HEK293 (cell line): ENCODE measurements at regions not wholly inside any gene's neighbourhood (a gene's known extent, or its start where the extent isn't known, plus 50 kb on each side); places are given as distances from the start of the nearest gene placed in this dataset.
"Not testable (repeated sequence)": the region's sequence is repeated elsewhere in the genome, so short reads cannot be mapped to it uniquely, and the experiment has no call there.

Source experiments
- CTCF ChIA-PET: fragments of 350-600 bp; formaldehyde crosslinking; extraction: SDS; loops from one replicate; lab custom pipeline; 2021; ENCODE audit warnings: antibody characterized with exemption; lab: Yijun Ruan, JAX
- POLR2A ChIA-PET: fragments of 300-600 bp; formaldehyde crosslinking; extraction: SDS; loops from one replicate; lab custom pipeline; 2020; ENCODE audit warnings: antibody characterized with exemption, inconsistent platforms; lab: Yijun Ruan, JAX
- H3K27ac ChIP-seq: fragments of 200-500 bp; sonication (Bioruptor generic); 2 replicates; pipeline ENCODE4 v1.5.1; 2014; ENCODE audit warnings: low read depth, low read length, control low read depth, inconsistent platforms; ENCODE audit errors: extremely low read depth
- H3K36me3 ChIP-seq, 2 experiments: fragments of 200-500 bp in 1 of 2; sonication (Bioruptor generic) in 1 of 2; 1 replicate in 1 of 2; 2 replicates in 1 of 2; pipeline ENCODE4 v1.5.1; 2014 to 2017; ENCODE audit warnings: inconsistent platforms in 2 of 2, low read length in 2 of 2; ENCODE audit not compliant: control insufficient read depth in 2 of 2, insufficient read depth in 1 of 2
- H3K4me1 ChIP-seq: fragments of 200-500 bp; sonication (Bioruptor generic); 2 replicates; pipeline ENCODE4 v1.5.1; 2014; ENCODE audit warnings: mild to moderate bottlenecking, low read length, inconsistent platforms; ENCODE audit not compliant: control insufficient read depth, insufficient read depth
- H3K4me3 ChIP-seq: 2 replicates; pipeline ENCODE4 v1.5.1; 2011; ENCODE audit warnings: low read depth, mild to moderate bottlenecking, control low read depth, low read length, moderate library complexity
- H3K9me3 ChIP-seq: fragments of 200-500 bp; sonication (Bioruptor generic); 2 replicates; pipeline ENCODE4 v1.5.1; 2014; ENCODE audit warnings: low read depth, low read length, inconsistent platforms; ENCODE audit not compliant: control insufficient read depth, insufficient read depth
- SP7 ChIP-seq: fragments of 450-650 bp; formaldehyde crosslinking; IDR thresholded peaks from 2 replicates; pipeline ENCODE4 v1.5.1; 2016; ENCODE audit warnings: missing biosample characterization, missing genetic modification characterization
- ZNF350 ChIP-seq: fragments of 450-650 bp; formaldehyde crosslinking; IDR thresholded peaks from 2 replicates; pipeline ENCODE4 v1.5.0; 2017; ENCODE audit warnings: missing biosample characterization, mild to moderate bottlenecking, missing genetic modification characterization
- ZNF354C ChIP-seq: fragments of 450-650 bp; formaldehyde crosslinking; IDR thresholded peaks from 2 replicates; pipeline ENCODE4 v1.5.1; 2016; ENCODE audit warnings: missing biosample characterization, missing genetic modification characterization, low read depth, borderline replicate concordance
- ZNF48 ChIP-seq: fragments of 450-650 bp; formaldehyde crosslinking; IDR thresholded peaks from 2 replicates; pipeline ENCODE4 v1.5.1; 2016; ENCODE audit warnings: missing biosample characterization, missing genetic modification characterization
- ZNF548 ChIP-seq: fragments of 450-650 bp; formaldehyde crosslinking; IDR thresholded peaks from 2 replicates; pipeline ENCODE4 v1.5.1; 2016; ENCODE audit warnings: missing biosample characterization, missing genetic modification characterization
- ZNF558 ChIP-seq: fragments of 450-650 bp; formaldehyde crosslinking; IDR thresholded peaks from 2 replicates; pipeline ENCODE4 v1.5.1; 2016; ENCODE audit warnings: missing biosample characterization, missing genetic modification characterization
- ZNF596 ChIP-seq: fragments of 450-650 bp; IDR thresholded peaks from 2 replicates; pipeline ENCODE4 v1.5.0; 2018; ENCODE audit warnings: missing biosample characterization, mild to moderate bottlenecking, missing genetic modification characterization, moderate library complexity
- ZNF629 ChIP-seq: fragments of 450-650 bp; formaldehyde crosslinking; IDR thresholded peaks from 2 replicates; pipeline ENCODE4 v1.5.1; 2017; ENCODE audit warnings: missing biosample characterization, missing genetic modification characterization
- ZNF768 ChIP-seq: fragments of 450-650 bp; formaldehyde crosslinking; IDR thresholded peaks from 2 replicates; pipeline ENCODE4 v1.5.1; 2018; ENCODE audit warnings: missing biosample characterization, mild to moderate bottlenecking, missing genetic modification characterization
- ZNF776 ChIP-seq: fragments of 450-650 bp; formaldehyde crosslinking; IDR thresholded peaks from 2 replicates; pipeline ENCODE4 v1.5.0; 2017; ENCODE audit warnings: missing biosample characterization, missing genetic modification characterization, borderline replicate concordance
- ZNF843 ChIP-seq: fragments of 450-650 bp; formaldehyde crosslinking; IDR thresholded peaks from 2 replicates; pipeline ENCODE4 v1.5.1; 2016; ENCODE audit warnings: missing biosample characterization, missing genetic modification characterization
- TF ChIP-seq, protein P1 (sequence below): fragments of 450-650 bp; formaldehyde crosslinking; IDR thresholded peaks from 2 replicates; pipeline ENCODE4 v1.5.1; 2016; ENCODE audit warnings: missing biosample characterization, missing genetic modification characterization
- TF ChIP-seq, protein P2 (sequence below): fragments of 450-650 bp; formaldehyde crosslinking; IDR thresholded peaks from 2 replicates; pipeline ENCODE4 v1.5.1; 2016; ENCODE audit warnings: missing biosample characterization, missing genetic modification characterization

DNA sequence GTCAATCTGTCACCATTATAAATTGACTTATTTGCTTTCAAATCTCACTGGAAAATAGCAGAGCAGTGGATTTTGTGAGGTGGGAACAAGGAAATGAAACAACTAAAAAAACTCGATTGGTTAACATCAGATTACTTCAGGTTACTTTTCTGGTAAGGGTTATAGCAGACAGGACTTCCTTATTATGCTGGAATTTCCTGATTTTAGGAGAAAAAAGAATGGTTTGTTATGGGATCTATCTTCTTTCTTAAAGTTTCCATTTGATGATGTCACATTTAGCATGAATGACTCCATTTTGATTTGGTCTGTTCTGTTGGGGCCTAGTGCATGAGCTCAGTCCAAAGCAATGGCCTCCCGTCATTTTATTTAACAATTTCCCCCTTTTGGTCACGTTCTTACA lies 210.6 kb downstream of the KCNJ2 start:
- TF ChIP-seq ZNF548 (no peak), ZNF354C (tag by site-specific recombination) (no peak), ZNF776 (tag by site-specific recombination) (no peak), ZNF350 (no peak), ZNF558 (tag by site-specific recombination) (no peak), ZNF843 (tag by site-specific recombination) (no peak)
- TF ChIP-seq, protein P1, sequence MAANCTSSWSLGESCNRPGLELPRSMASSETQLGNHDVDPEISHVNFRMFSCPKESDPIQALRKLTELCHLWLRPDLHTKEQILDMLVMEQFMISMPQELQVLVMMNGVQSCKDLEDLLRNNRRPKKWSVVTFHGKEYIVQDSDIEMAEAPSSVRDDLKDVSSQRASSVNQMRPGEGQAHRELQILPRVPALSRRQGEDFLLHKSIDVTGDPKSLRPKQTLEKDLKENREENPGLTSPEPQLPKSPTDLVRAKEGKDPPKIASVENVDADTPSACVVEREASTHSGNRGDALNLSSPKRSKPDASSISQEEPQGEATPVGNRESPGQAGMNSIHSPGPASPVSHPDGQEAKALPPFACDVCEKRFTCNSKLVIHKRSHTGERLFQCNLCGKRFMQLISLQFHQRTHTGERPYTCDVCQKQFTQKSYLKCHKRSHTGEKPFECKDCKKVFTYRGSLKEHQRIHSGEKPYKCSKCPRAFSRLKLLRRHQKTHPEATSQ (tag by site-specific recombination), result no peak
- TF ChIP-seq, all 188 proteins: peak for 0
- POLR2A ChIA-PET, result no interaction called here
- Histone ChIP-seq H3K36me3 (no peaks in the 10 kb centered on the region), H3K4me1 (0 out of 2 replicates have a peak, but pooled peaks cover 2% of the 10 kb centered on the region), H3K27ac (no peak overlapping the region), H3K9me3 (no peaks in the 10 kb centered on the region), H3K4me3 (no peak overlapping the region)
- CTCF ChIA-PET, result no interaction called here

GRCh38 chr17:70381916-70382315 lies 212.6 kb downstream of the KCNJ2 start:
- H3K36me3 ChIP-seq, CTCF ChIA-PET, POLR2A ChIA-PET, H3K4me1 ChIP-seq, H3K27ac ChIP-seq, H3K4me3 ChIP-seq, H3K9me3 ChIP-seq: not testable (repeated sequence)

DNA sequence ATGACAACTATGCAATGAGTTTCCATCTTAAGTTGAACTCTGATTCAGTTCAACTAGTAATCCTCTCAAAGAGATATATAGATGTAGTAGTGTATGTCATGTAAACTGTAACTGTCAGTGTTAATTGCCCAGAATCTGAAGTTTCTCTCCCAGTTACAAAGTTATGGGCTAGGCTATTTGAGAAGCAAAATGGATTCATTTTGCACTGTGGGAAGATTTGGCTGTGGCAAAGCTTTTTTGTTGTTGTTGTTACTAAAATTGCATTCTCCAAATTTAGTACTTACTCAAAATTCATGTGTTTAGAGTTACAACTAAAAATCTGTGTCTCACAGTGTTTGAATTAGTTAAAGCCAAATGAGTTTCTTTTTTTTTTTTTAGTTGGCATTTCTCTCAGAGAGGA lies 219.0 kb downstream of the KCNJ2 start:
- TF ChIP-seq ZNF596 (tag by site-specific recombination) (no peak), ZNF768 (tag by site-specific recombination) (no peak), ZNF629 (no peak), SP7 (tag by site-specific recombination) (no peak), ZNF48 (tag by site-specific recombination) (no peak)
- TF ChIP-seq, protein P2, sequence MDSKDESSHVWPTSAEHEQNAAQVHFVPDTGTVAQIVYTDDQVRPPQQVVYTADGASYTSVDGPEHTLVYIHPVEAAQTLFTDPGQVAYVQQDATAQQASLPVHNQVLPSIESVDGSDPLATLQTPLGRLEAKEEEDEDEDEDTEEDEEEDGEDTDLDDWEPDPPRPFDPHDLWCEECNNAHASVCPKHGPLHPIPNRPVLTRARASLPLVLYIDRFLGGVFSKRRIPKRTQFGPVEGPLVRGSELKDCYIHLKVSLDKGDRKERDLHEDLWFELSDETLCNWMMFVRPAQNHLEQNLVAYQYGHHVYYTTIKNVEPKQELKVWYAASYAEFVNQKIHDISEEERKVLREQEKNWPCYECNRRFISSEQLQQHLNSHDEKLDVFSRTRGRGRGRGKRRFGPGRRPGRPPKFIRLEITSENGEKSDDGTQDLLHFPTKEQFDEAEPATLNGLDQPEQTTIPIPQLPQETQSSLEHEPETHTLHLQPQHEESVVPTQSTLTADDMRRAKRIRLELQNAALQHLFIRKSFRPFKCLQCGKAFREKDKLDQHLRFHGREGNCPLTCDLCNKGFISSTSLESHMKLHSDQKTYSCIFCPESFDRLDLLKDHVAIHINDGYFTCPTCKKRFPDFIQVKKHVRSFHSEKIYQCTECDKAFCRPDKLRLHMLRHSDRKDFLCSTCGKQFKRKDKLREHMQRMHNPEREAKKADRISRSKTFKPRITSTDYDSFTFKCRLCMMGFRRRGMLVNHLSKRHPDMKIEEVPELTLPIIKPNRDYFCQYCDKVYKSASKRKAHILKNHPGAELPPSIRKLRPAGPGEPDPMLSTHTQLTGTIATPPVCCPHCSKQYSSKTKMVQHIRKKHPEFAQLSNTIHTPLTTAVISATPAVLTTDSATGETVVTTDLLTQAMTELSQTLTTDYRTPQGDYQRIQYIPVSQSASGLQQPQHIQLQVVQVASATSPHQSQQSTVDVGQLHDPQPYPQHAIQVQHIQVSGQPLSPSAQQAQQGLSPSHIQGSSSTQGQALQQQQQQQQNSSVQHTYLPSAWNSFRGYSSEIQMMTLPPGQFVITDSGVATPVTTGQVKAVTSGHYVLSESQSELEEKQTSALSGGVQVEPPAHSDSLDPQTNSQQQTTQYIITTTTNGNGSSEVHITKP, result no peak
- no peak overlapping the region for H3K4me3 ChIP-seq
- no peaks in the 10 kb centered on the region for H3K9me3 ChIP-seq
- H3K4me1 ChIP-seq, result no peaks in the 10 kb centered on the region
- POLR2A ChIA-PET, result interaction anchor here (0.7 kb wide), 1 partner anchor 30 kb away, joined by 3 read pairs; no protein-coding TSS in a partner anchor
- CTCF ChIA-PET, result no interaction called here
- no peaks in the 10 kb centered on the region for H3K36me3 ChIP-seq
- H3K27ac ChIP-seq, result no peak overlapping the region

- H3K4me1 ChIP-seq, POLR2A ChIA-PET, CTCF ChIA-PET, H3K36me3 ChIP-seq, H3K27ac ChIP-seq, H3K9me3 ChIP-seq, H3K4me3 ChIP-seq: not testable (repeated sequence)
These were observed 220.0 kb downstream of the KCNJ2 start for GRCh38 chr17:70389232-70389757.
